Hepatocyte (in vitro differentiated cells): ENCODE measurements at regions not wholly inside any gene's neighbourhood (a gene's known extent, or its start where the extent isn't known, plus 50 kb on each side); places are given as distances from the start of the nearest gene placed in this dataset.
A peak's percentile ranks its signal among the peaks of the same experiment; 100 is the strongest.

Experiments
- DNase-seq: peaks from one replicate; pipeline ENCODE4 v3.0.0-alpha.2; 2016; ENCODE audit warnings: low spot score
- H2AFZ ChIP-seq: fragments of 200-600 bp; sonication (generic); 2 replicates; pipeline ENCODE4 v1.6.0; 2016; ENCODE audit warnings: antibody characterized with exemption, mild to moderate bottlenecking
- H3K27ac ChIP-seq: fragments of 200-600 bp; sonication (generic); 2 replicates; pipeline ENCODE4 v1.5.1; 2016; ENCODE audit warnings: mild to moderate bottlenecking
- H3K27me3 ChIP-seq: fragments of 200-600 bp; sonication (generic); 2 replicates; pipeline ENCODE4 v1.6.1; 2016
- H3K36me3 ChIP-seq: fragments of 200-600 bp; sonication (generic); replicated peaks from 2 replicates; pipeline ENCODE4 v1.5.1; 2016; ENCODE audit warnings: low read depth; ENCODE audit not compliant: insufficient read depth
- H3K4me1 ChIP-seq: fragments of 200-600 bp; sonication (generic); 2 replicates; pipeline ENCODE4 v1.5.1; 2016; ENCODE audit warnings: mild to moderate bottlenecking, moderate library complexity; ENCODE audit not compliant: insufficient read depth
- H3K4me2 ChIP-seq: fragments of 200-600 bp; sonication (generic); 2 replicates; pipeline ENCODE4 v1.6.0; 2016
- H3K4me3 ChIP-seq: fragments of 200-600 bp; sonication (generic); 2 replicates; pipeline ENCODE4 v1.5.1; 2016; ENCODE audit warnings: mild to moderate bottlenecking
- H3K79me2 ChIP-seq: fragments of 200-600 bp; sonication (generic); 2 replicates; pipeline ENCODE4 v1.6.0; 2017; ENCODE audit warnings: mild to moderate bottlenecking
- H3K9me2 ChIP-seq: fragments of 200-600 bp; sonication (generic); replicated peaks from 2 replicates; pipeline ENCODE4 v1.6.0; 2017; ENCODE audit warnings: mild to moderate bottlenecking; ENCODE audit not compliant: insufficient read depth
- H3K9me3 ChIP-seq: fragments of 200-600 bp; sonication (generic); 2 replicates; pipeline ENCODE4 v1.5.1; 2016; ENCODE audit warnings: low read depth, mild to moderate bottlenecking
- H4K20me1 ChIP-seq: fragments of 200-600 bp; sonication (generic); 2 replicates; pipeline ENCODE4 v1.6.0; 2016; ENCODE audit warnings: mild to moderate bottlenecking; ENCODE audit not compliant: insufficient read depth, poor library complexity, severe bottlenecking
- CTCF ChIP-seq: fragments of 200-600 bp; sonication (generic); IDR thresholded peaks from 2 replicates; pipeline ENCODE4 v1.5.1; 2016; ENCODE audit warnings: antibody characterized with exemption, mild to moderate bottlenecking; ENCODE audit not compliant: poor library complexity
- EZH2 ChIP-seq: fragments of 200-600 bp; sonication (generic); IDR thresholded peaks from 2 replicates; pipeline ENCODE4 v1.6.1; 2016; ENCODE audit warnings: antibody characterized with exemption, mild to moderate bottlenecking, borderline replicate concordance
- EZH2phosphoT487 ChIP-seq: fragments of 200-600 bp; sonication (generic); IDR thresholded peaks from one replicate; pipeline ENCODE4 v1.6.1; 2018; ENCODE audit warnings: antibody characterized with exemption, mild to moderate bottlenecking, low read depth, moderate library complexity; ENCODE audit not compliant: unreplicated experiment, severe bottlenecking
- WGBS: methylation state at CpG from one replicate; pipeline ENCODE4 v1.1.6; 2016; ENCODE audit warnings: low lambda C conversion rate; ENCODE audit errors: missing lambda C conversion rate; 5-methylcytosine and 5-hydroxymethylcytosine counted together

- Histone ChIP-seq H4K20me1 (no peaks in the 10 kb centered on the region), H3K27ac (no peak overlapping the region), H3K9me3 (no peaks in the 10 kb centered on the region), H3K4me3 (no peak overlapping the region), H3K27me3 (no peaks in the 10 kb centered on the region), H3K4me1 (no peaks in the 10 kb centered on the region), H3K4me2 (no peak overlapping the region), H3K36me3 (no peaks in the 10 kb centered on the region), H3K79me2 (no peaks in the 10 kb centered on the region), H2AFZ (no peak overlapping the region), H3K9me2 (no peaks in the 10 kb centered on the region)
- DNase-seq, result no peak
- WGBS, result 84% methylated on average over 5 of the region's 5 CpGs
- no peak for TF ChIP-seq EZH2
- no peak for TF ChIP-seq EZH2phosphoT487
- TF ChIP-seq CTCF, result no peak
Observed at GRCh38 chr6:53412021-53412715, 63.4 kb upstream of the ELOVL5 start.

- no peaks in the 10 kb centered on the region for H3K9me2 ChIP-seq
- no peak overlapping the region for H3K4me2 ChIP-seq
- no peaks in the 10 kb centered on the region for H3K9me3 ChIP-seq
- no peaks in the 10 kb centered on the region for H3K4me1 ChIP-seq
- TF ChIP-seq EZH2 (no peak), CTCF (no peak), EZH2phosphoT487 (no peak)
- no peak overlapping the region for H2AFZ ChIP-seq
- peak; percentile 22 for DNase-seq
- no peaks in the 10 kb centered on the region for H4K20me1 ChIP-seq
- H3K36me3 ChIP-seq, result no peaks in the 10 kb centered on the region
- H3K27ac ChIP-seq, result no peak overlapping the region
- no peaks in the 10 kb centered on the region for H3K27me3 ChIP-seq
- H3K79me2 ChIP-seq, result no peaks in the 10 kb centered on the region
- WGBS, result 57% methylated on average over 2 of the region's 2 CpGs
- H3K4me3 ChIP-seq, result no peak overlapping the region
Observed at GRCh38 chr6:53411451-53411850, 62.7 kb upstream of the ELOVL5 start.

GRCh38 chr6:53410508-53411258 lies 61.9 kb upstream of the ELOVL5 start:
- H3K4me2 ChIP-seq, result no peak overlapping the region
- 69% methylated on average over 9 of the region's 9 CpGs for WGBS
- no peak overlapping the region for H3K27ac ChIP-seq
- peak; percentile 46 for DNase-seq
- H3K9me3 ChIP-seq, result no peaks in the 10 kb centered on the region
- H3K9me2 ChIP-seq, result no peaks in the 10 kb centered on the region
- H4K20me1 ChIP-seq, result no peaks in the 10 kb centered on the region
- no peaks in the 10 kb centered on the region for H3K27me3 ChIP-seq
- no peak overlapping the region for H3K4me3 ChIP-seq
- H3K79me2 ChIP-seq, result no peaks in the 10 kb centered on the region
- TF ChIP-seq EZH2 (no peak), CTCF (peak; percentile 45), EZH2phosphoT487 (no peak)
- no peaks in the 10 kb centered on the region for H3K36me3 ChIP-seq
- H2AFZ ChIP-seq, result no peak overlapping the region
- no peaks in the 10 kb centered on the region for H3K4me1 ChIP-seq
